Activated T-helper 1 cell treated with anti-CD3 and anti-CD28 coated beads, Interleukin-12 subunit alpha, Interleukin-12 subunit beta, Interleukin-2, Interleukin-4 antibody, amounts not matched to agents 30 ng/mL and 10 ng/mL and 1 ng/mL, durations not matched to agents 14 hours and 24 hours and 36 hours (primary cell): ENCODE measurements at regions not wholly inside any gene's neighbourhood (a gene's known extent, or its start where the extent isn't known, plus 50 kb on each side); places are given as distances from the start of the nearest gene placed in this dataset.

Experiments used
- DNase-seq: peaks from one replicate; pipeline ENCODE4 v3.0.0; 2021; ENCODE audit warnings: low spot score
- H3K27ac Mint-ChIP-seq: one replicate; pipeline ENCODE4 v1.8.0; 2021; ENCODE audit warnings: mild to moderate bottlenecking, mixed read lengths
- H3K27me3 Mint-ChIP-seq: one replicate; pipeline ENCODE4 v1.8.0; 2022; ENCODE audit warnings: mild to moderate bottlenecking, moderate library complexity, mixed read lengths; ENCODE audit not compliant: insufficient read depth
- H3K36me3 Mint-ChIP-seq: one replicate; pipeline ENCODE4 v1.8.0; 2021; ENCODE audit warnings: low read depth, mixed read lengths
- H3K4me1 Mint-ChIP-seq: one replicate; pipeline ENCODE4 v1.8.0; 2021; ENCODE audit warnings: low read depth, mixed read lengths
- H3K4me3 Mint-ChIP-seq: one replicate; pipeline ENCODE4 v1.8.0; 2021; ENCODE audit warnings: mild to moderate bottlenecking, moderate library complexity, mixed read lengths
- H3K9me3 Mint-ChIP-seq: one replicate; pipeline ENCODE4 v1.8.0; 2021; ENCODE audit warnings: mixed read lengths
- intact Hi-C: fragments of 100-400 bp; cut with micrococcal nuclease; formaldehyde crosslinking; loops from one replicate; pipeline ENCODE4 v1.15.1; 2024

DNA sequence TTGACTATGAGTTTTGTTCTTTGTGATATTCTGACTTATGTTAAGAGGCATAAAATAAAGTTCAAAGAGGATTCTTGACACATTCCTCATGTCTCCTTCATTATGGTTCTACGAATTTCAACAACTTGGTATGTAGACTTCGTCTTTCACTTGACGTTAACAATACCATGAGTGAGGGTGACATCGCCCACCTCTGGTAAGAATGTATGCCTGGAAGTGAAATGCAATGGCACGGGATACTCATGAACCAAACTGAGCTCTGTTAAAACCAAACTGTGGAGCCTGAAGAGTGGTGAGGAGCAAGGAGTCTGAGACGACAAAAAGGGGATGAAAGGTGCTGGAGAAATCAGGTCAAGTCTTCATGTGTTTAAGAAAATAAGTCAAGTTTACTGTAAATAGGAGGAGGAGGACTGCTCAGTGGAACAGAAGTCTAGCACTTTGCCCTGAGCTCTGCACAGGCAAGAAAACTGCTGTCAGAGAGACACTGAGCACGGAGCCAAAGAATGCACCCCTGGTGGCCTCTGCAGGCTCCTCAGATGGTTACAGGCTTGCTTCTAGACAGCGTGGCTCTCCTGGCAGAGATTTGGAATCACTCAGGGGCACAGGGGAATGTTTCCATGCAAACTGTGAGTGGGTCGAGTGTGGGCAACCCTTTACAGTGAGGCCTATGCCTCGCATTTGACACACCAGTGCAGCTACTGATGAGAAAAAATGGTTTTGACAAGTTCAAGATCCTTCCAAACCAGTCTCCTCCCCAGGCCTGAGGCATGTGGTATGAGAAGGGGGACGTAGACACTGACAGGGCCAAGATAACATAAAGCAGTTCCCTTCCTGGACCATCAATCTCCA lies 470.1 kb downstream of the IRX1 start:
- H3K27me3 Mint-ChIP-seq = no peaks in the 10 kb centered on the region
- no peak overlapping the region for H3K4me3 Mint-ChIP-seq
- DNase-seq = no peak
- intact Hi-C loops = no loop called here
- H3K4me1 Mint-ChIP-seq = no peaks in the 10 kb centered on the region
- H3K27ac Mint-ChIP-seq = no peak overlapping the region
- peaks cover 18% of the 10 kb centered on the region for H3K9me3 Mint-ChIP-seq
- no peaks in the 10 kb centered on the region for H3K36me3 Mint-ChIP-seq

DNA sequence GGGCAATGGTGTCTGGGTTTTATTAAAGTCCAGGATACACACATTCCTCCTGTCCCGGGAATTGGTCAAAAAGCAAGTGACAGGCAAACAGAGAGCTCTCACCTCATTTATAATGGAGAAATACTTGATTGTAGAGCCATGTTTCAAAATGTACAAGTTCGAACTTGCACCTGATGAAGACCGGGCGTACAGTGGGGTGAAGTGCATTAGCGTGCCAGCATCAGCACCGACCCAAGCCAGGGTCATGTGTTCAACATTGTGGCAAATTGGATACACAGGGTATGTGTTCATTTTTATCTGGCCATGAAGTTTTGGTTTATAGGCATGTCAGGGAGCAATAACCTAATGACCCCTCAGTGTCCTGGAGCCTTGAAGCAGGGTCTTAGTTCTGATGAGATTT lies 472.5 kb downstream of the IRX1 start:
- intact Hi-C loops = no loop called here
- Mint-ChIP-seq H3K9me3 (peaks cover 14% of the 10 kb centered on the region), H3K36me3 (no peaks in the 10 kb centered on the region), H3K4me3 (no peak overlapping the region), H3K4me1 (no peaks in the 10 kb centered on the region), H3K27ac (no peak overlapping the region), H3K27me3 (peaks cover 3% of the 10 kb centered on the region)
- DNase-seq = no peak

GRCh38 chr5:4078544-4078943 lies 482.9 kb downstream of the IRX1 start:
- H3K4me3 Mint-ChIP-seq = no peak overlapping the region
- no peak overlapping the region for H3K27ac Mint-ChIP-seq
- H3K4me1 Mint-ChIP-seq = no peaks in the 10 kb centered on the region
- no peaks in the 10 kb centered on the region for H3K27me3 Mint-ChIP-seq
- DNase-seq = no peak
- intact Hi-C loops = no loop called here
- peaks cover 18% of the 10 kb centered on the region for H3K9me3 Mint-ChIP-seq
- no peaks in the 10 kb centered on the region for H3K36me3 Mint-ChIP-seq

- H3K4me3 Mint-ChIP-seq = no peak overlapping the region
- DNase-seq = no peak
Measured at GRCh38 chr5:4079831-4080230, 484.2 kb downstream of the IRX1 start.

GRCh38 chr5:4080370-4080769 lies 484.7 kb downstream of the IRX1 start:
- Mint-ChIP-seq H3K4me1 (no peaks in the 10 kb centered on the region), H3K27me3 (no peaks in the 10 kb centered on the region), H3K36me3 (no peaks in the 10 kb centered on the region), H3K27ac (no peak overlapping the region), H3K9me3 (peaks cover 14% of the 10 kb centered on the region), H3K4me3 (no peak overlapping the region)
- intact Hi-C loops = no loop called here
- no peak for DNase-seq

More at GRCh38 chr5:4079831-4080230, 484.2 kb downstream of the IRX1 start:
- intact Hi-C loops = no loop called here
- H3K36me3 Mint-ChIP-seq = no peaks in the 10 kb centered on the region
- H3K4me1 Mint-ChIP-seq = no peaks in the 10 kb centered on the region
- peaks cover 18% of the 10 kb centered on the region for H3K9me3 Mint-ChIP-seq
- no peak overlapping the region for H3K27ac Mint-ChIP-seq
- no peaks in the 10 kb centered on the region for H3K27me3 Mint-ChIP-seq

GRCh38 chr5:4081059-4081458 lies 485.4 kb downstream of the IRX1 start:
- Mint-ChIP-seq H3K4me1 (no peaks in the 10 kb centered on the region), H3K4me3 (no peak overlapping the region), H3K27ac (no peak overlapping the region), H3K36me3 (no peaks in the 10 kb centered on the region), H3K27me3 (no peaks in the 10 kb centered on the region), H3K9me3 (peaks cover 9% of the 10 kb centered on the region)
- intact Hi-C loops = no loop called here
- no peak for DNase-seq

GRCh38 chr5:4081466-4081865 lies 485.8 kb downstream of the IRX1 start:
- Mint-ChIP-seq H3K4me1 (no peaks in the 10 kb centered on the region), H3K27ac (no peak overlapping the region), H3K4me3 (no peak overlapping the region), H3K27me3 (no peaks in the 10 kb centered on the region), H3K9me3 (peaks cover 9% of the 10 kb centered on the region), H3K36me3 (no peaks in the 10 kb centered on the region)
- no peak for DNase-seq
- intact Hi-C loops = no loop called here

- Mint-ChIP-seq H3K36me3 (no peaks in the 10 kb centered on the region), H3K9me3 (peaks cover 9% of the 10 kb centered on the region), H3K4me1 (no peaks in the 10 kb centered on the region), H3K27me3 (no peaks in the 10 kb centered on the region), H3K4me3 (no peak overlapping the region), H3K27ac (no peak overlapping the region)
- DNase-seq = no peak
- intact Hi-C loops = no loop called here
Measured at GRCh38 chr5:4082966-4083564, 487.4 kb downstream of the IRX1 start.

DNA sequence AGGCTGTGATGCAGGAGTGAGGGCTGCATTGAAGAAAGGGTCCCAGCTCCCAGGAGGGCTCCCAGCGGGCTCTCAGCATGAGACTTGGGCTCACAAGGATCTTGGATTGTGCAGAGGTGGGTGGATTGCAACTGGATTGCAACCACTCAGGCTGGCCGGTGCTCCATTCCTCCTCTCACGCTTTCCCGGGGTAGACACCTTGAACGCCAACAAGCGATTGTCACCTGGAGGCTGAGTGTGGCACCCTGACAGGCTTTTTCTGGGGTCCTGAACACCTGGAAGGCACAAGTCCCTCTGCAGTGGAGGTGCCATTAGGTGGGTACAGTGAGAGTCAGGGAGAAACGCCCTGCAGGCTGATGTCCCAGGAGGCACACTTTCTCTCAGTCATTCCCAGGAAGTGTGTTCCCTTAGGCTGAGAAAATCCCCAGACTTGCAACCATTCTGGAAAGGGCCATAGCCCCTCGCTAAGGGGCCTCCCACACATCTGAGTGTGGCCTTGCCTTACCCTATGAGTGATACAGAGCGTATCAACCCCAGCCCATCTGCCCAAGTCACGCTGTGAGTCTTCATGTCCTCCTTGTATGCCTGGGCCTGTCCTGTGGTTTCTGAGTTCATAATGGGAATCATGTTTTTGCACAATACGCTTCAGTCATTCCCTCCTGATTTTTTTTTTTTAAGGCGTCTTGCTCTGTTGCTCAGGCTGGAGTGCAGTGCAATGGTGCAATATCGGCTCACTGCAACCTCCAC lies 488.1 kb downstream of the IRX1 start:
- intact Hi-C loops = no loop called here
- no peak overlapping the region for H3K27ac Mint-ChIP-seq
- no peaks in the 10 kb centered on the region for H3K36me3 Mint-ChIP-seq
- H3K4me3 Mint-ChIP-seq = no peak overlapping the region
- H3K4me1 Mint-ChIP-seq = no peaks in the 10 kb centered on the region
- peaks cover 9% of the 10 kb centered on the region for H3K9me3 Mint-ChIP-seq
- no peak for DNase-seq
- no peaks in the 10 kb centered on the region for H3K27me3 Mint-ChIP-seq

- no peaks in the 10 kb centered on the region for H3K4me1 Mint-ChIP-seq
- no peak overlapping the region for H3K4me3 Mint-ChIP-seq
Measured at GRCh38 chr5:4086081-4086480, 490.4 kb downstream of the IRX1 start.

GRCh38 chr5:4087110-4087509 lies 491.5 kb downstream of the IRX1 start:
- no peaks in the 10 kb centered on the region for H3K4me1 Mint-ChIP-seq
- no peaks in the 10 kb centered on the region for H3K9me3 Mint-ChIP-seq
- intact Hi-C loops = no loop called here
- no peaks in the 10 kb centered on the region for H3K36me3 Mint-ChIP-seq
- no peaks in the 10 kb centered on the region for H3K27me3 Mint-ChIP-seq
- no peak overlapping the region for H3K4me3 Mint-ChIP-seq
- no peak overlapping the region for H3K27ac Mint-ChIP-seq
- DNase-seq = no peak

More at GRCh38 chr5:4086081-4086480, 490.4 kb downstream of the IRX1 start:
- no peaks in the 10 kb centered on the region for H3K27me3 Mint-ChIP-seq
- intact Hi-C loops = no loop called here
- no peak for DNase-seq
- H3K9me3 Mint-ChIP-seq = no peaks in the 10 kb centered on the region
- H3K36me3 Mint-ChIP-seq = no peaks in the 10 kb centered on the region
- no peak overlapping the region for H3K27ac Mint-ChIP-seq

DNA sequence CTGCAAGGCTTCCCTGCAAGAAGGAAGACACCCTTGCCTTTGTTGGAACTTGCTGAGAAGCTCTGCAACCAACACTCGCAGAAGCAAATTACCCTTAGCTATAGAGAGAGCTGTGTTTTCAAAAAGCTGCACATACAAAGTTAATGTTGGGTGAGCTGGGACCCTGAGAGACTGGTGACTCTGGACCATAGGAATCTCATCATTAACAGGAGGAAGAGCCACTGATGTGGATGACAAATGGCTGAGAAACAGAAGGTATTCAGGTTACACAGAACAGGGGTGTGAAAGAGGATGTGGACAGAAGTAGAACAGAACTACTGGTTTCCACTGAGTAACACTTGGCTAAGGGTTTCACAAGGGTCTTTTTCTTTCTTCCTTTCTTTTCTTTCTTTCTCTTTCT lies 493.5 kb downstream of the IRX1 start:
- Mint-ChIP-seq H3K4me3 (no peak overlapping the region), H3K27me3 (no peaks in the 10 kb centered on the region), H3K4me1 (no peaks in the 10 kb centered on the region), H3K9me3 (peaks cover 4% of the 10 kb centered on the region), H3K27ac (no peak overlapping the region), H3K36me3 (no peaks in the 10 kb centered on the region)
- intact Hi-C loops = no loop called here
- no peak for DNase-seq

DNA sequence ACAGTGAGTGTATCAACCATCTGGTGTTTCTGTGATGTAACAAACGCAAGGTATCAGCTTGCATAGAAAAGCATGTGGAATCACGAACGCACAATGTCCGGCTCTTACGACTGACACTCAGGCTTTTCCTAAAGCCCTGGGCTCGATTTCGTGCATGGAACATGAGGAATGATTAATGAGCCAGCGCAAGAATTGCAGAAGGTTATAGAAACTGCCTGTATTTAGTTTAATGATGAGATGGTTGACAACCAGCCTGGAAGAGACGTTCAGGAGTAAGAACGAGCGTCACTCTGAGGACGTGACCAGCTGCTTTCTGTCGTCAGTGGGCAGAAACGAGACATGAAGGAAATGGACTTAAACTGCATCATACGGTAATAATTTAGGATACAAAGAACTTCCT lies 497.6 kb downstream of the IRX1 start:
- no peak overlapping the region for H3K27ac Mint-ChIP-seq
- H3K27me3 Mint-ChIP-seq = no peaks in the 10 kb centered on the region
- DNase-seq = no peak
- intact Hi-C loops = no loop called here
- no peaks in the 10 kb centered on the region for H3K36me3 Mint-ChIP-seq
- no peaks in the 10 kb centered on the region for H3K4me1 Mint-ChIP-seq
- H3K4me3 Mint-ChIP-seq = no peak overlapping the region
- H3K9me3 Mint-ChIP-seq = peaks cover 10% of the 10 kb centered on the region
